ENCODE measurements at regions not wholly inside any gene's neighbourhood (a gene's known extent, or its start where the extent isn't known, plus 50 kb on each side); places are given as distances from the start of the nearest gene placed in this dataset.

DNA sequence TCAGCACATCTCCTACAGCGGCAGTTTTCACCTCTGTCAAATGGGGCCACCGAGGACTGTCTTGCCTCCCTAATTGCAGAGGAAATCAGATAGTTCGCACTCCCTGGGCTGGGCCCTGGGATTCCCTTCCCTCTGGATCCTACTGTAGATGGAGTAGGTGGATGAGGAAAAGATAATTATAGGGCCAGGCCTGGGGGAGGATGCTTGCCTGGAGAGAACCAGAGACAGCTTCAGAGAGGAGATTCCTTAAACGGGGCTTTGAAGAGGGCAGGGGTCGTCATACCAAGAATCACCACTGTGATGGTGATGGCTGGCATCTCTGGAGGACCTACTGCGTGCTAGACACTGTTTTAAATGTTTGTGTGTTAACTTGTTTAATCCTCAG, 50.8 kb upstream of the SLC6A6 start:
- no peaks in the 10 kb centered on the region for H3K9me2 ChIP-seq (replicated peaks; ENCODE audit: insufficient read depth, low read length)
- no peaks in the 10 kb centered on the region for H3F3A ChIP-seq (ENCODE audit: insufficient read depth, low read length)
- H3K9me3 ChIP-seq (replicated peaks; ENCODE audit: insufficient read depth, low read length) = no peaks in the 10 kb centered on the region
- H3K27ac ChIP-seq (ENCODE audit: low read length) = no peak overlapping the region
- H3K4me3 ChIP-seq (ENCODE audit: low read length) = no peak overlapping the region
- H3K9ac ChIP-seq (ENCODE audit: low read length) = no peak overlapping the region
- H4K20me1 ChIP-seq (ENCODE audit: insufficient read depth, low read length) = no peaks in the 10 kb centered on the region
- TF ChIP-seq, protein P1, sequence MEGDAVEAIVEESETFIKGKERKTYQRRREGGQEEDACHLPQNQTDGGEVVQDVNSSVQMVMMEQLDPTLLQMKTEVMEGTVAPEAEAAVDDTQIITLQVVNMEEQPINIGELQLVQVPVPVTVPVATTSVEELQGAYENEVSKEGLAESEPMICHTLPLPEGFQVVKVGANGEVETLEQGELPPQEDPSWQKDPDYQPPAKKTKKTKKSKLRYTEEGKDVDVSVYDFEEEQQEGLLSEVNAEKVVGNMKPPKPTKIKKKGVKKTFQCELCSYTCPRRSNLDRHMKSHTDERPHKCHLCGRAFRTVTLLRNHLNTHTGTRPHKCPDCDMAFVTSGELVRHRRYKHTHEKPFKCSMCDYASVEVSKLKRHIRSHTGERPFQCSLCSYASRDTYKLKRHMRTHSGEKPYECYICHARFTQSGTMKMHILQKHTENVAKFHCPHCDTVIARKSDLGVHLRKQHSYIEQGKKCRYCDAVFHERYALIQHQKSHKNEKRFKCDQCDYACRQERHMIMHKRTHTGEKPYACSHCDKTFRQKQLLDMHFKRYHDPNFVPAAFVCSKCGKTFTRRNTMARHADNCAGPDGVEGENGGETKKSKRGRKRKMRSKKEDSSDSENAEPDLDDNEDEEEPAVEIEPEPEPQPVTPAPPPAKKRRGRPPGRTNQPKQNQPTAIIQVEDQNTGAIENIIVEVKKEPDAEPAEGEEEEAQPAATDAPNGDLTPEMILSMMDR (IDR thresholded peaks at IDR 0.05; ENCODE audit: low read length) = no peak
- H3K79me2 ChIP-seq (ENCODE audit: low read length) = no peaks in the 10 kb centered on the region
- H2AFZ ChIP-seq (ENCODE audit: low read length) = peak overlapping the region; percentile 10; the same call in 1 of the 2 replicates
- H3K4me1 ChIP-seq (ENCODE audit: low read length) = no peaks in the 10 kb centered on the region
- H3K27me3 ChIP-seq (replicated peaks; ENCODE audit: insufficient read depth, low read length) = peaks cover 8% of the 10 kb centered on the region; the same call in 1 of the 2 replicates
- no peaks in the 10 kb centered on the region for H3K36me3 ChIP-seq (replicated peaks; ENCODE audit: insufficient read depth, low read length)
- DNase-seq = no peak
- no peak overlapping the region for H3K4me2 ChIP-seq (ENCODE audit: low read depth, low read length)

DNA sequence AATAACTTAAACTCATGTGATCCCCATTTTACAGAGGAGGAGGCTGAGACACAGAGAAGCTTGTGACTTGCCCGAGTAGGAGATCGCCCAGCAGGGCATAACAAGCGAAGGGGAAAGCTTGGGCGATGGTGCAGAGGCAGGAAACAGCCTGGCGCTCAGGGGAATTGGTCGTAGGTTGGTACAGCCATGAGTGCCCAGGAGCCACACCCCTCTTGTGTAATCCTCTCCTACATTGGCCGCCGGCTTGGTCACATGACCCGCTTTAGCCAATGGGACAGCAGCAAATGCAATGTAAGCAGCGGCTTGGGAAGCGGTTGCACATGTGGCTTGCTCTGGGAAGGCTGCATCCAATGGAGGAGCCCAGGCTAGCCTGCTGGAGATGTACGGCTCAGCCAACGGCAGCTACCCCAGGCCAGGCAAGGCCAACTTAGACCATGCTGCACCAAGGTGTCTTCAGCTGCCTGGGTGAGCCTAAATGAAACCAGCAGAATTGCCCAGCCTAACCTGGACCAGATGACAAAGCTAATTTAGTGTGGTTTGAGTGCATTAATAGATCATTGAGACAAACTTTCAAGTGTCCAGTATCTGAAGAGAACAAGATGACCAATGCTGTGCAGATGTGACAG, 50.3 kb upstream of the SLC6A6 start:
- Histone ChIP-seq H3K4me1 (ENCODE audit: low read length) (no peaks in the 10 kb centered on the region), H2AFZ (ENCODE audit: low read length) (peak overlapping the region; percentile 19; the same call in 1 of the 2 replicates), H3K4me3 (ENCODE audit: low read length) (no peak overlapping the region), H3K79me2 (ENCODE audit: low read length) (no peaks in the 10 kb centered on the region), H3K27me3 (replicated peaks; ENCODE audit: insufficient read depth, low read length) (peaks cover 3% of the 10 kb centered on the region; the same call in 1 of the 2 replicates), H3K4me2 (ENCODE audit: low read depth, low read length) (0 out of 2 replicates have a peak overlapping the region, but pooled peaks have one; percentile 31), H3K9ac (ENCODE audit: low read length) (no peak overlapping the region), H3F3A (ENCODE audit: insufficient read depth, low read length) (no peaks in the 10 kb centered on the region), H4K20me1 (ENCODE audit: insufficient read depth, low read length) (no peaks in the 10 kb centered on the region), H3K27ac (ENCODE audit: low read length) (no peak overlapping the region), H3K9me2 (replicated peaks; ENCODE audit: insufficient read depth, low read length) (no peaks in the 10 kb centered on the region), H3K9me3 (replicated peaks; ENCODE audit: insufficient read depth, low read length) (no peaks in the 10 kb centered on the region), H3K36me3 (replicated peaks; ENCODE audit: insufficient read depth, low read length) (no peaks in the 10 kb centered on the region)
- peak; percentile 28 for DNase-seq
- TF ChIP-seq EZH2 (optimal IDR thresholded peaks at IDR 0.05; ENCODE audit: low read depth, low read length) (no peak), EZH2phosphoT487 (IDR thresholded peaks at IDR 0.05; ENCODE audit: low read length) (no peak)
- TF ChIP-seq, protein P1 (IDR thresholded peaks at IDR 0.05; ENCODE audit: low read length) = no peak

All from MM.1S (cell line).